Adipocyte (in vitro differentiated cells): ENCODE measurements at regions not wholly inside any gene's neighbourhood (a gene's known extent, or its start where the extent isn't known, plus 50 kb on each side); places are given as distances from the start of the nearest gene placed in this dataset.
A peak's percentile ranks its signal among the peaks of the same experiment; 100 is the strongest.
"Not testable (repeated sequence)": the region's sequence is repeated elsewhere in the genome, so short reads cannot be mapped to it uniquely, and the experiment has no call there.

Source experiments
- DNase-seq: peaks from one replicate; pipeline ENCODE4 v3.0.0-alpha.2; 2015; ENCODE audit warnings: low read depth
- H3K27me3 ChIP-seq: replicated peaks from 2 replicates; pipeline ENCODE4 v1.7.0; 2013; ENCODE audit warnings: mild to moderate bottlenecking, low read length, moderate library complexity; ENCODE audit not compliant: control insufficient read depth, insufficient read depth
- H3K36me3 ChIP-seq: 2 replicates; pipeline ENCODE4 v1.7.0; 2013; ENCODE audit warnings: low read length, mild to moderate bottlenecking, moderate library complexity; ENCODE audit not compliant: control insufficient read depth, insufficient read depth, severe bottlenecking
- H3K4me1 ChIP-seq: 2 replicates; pipeline ENCODE4 v1.7.0; 2013; ENCODE audit warnings: mild to moderate bottlenecking, low read length, moderate library complexity; ENCODE audit not compliant: control insufficient read depth, insufficient read depth
- H3K4me3 ChIP-seq: 2 replicates; pipeline ENCODE4 v1.7.0; 2013; ENCODE audit warnings: mild to moderate bottlenecking, low read length, moderate library complexity
- H3K9ac ChIP-seq: 2 replicates; pipeline ENCODE4 v1.7.0; 2013; ENCODE audit warnings: mild to moderate bottlenecking, low read length, moderate library complexity
- H3K9me3 ChIP-seq: 2 replicates; pipeline ENCODE4 v1.7.0; 2013; ENCODE audit warnings: mild to moderate bottlenecking, low read length, moderate library complexity; ENCODE audit not compliant: control insufficient read depth

DNA sequence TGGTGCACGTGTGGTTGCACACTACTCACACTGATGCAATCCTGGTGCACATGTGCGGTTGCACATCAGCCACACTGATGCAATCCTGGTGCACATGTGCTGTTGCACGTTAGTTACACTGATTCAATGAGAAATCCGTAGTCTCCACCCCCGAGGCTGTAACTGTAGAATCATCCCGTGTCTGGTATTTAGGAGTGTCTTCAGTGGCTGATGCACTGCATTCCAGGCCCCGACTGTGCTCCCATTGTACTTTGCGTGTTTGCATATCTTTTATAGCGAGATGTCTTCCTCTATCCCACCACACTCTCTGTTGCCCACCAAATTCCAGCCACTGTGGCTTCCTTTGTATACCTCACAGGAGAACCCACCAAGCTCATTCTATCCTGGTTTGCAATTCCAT, 87.8 kb upstream of the MTHFD1L start:
- no peak for DNase-seq
- no peaks in the 10 kb centered on the region for H3K36me3 ChIP-seq
- no peaks in the 10 kb centered on the region for H3K4me1 ChIP-seq

DNA sequence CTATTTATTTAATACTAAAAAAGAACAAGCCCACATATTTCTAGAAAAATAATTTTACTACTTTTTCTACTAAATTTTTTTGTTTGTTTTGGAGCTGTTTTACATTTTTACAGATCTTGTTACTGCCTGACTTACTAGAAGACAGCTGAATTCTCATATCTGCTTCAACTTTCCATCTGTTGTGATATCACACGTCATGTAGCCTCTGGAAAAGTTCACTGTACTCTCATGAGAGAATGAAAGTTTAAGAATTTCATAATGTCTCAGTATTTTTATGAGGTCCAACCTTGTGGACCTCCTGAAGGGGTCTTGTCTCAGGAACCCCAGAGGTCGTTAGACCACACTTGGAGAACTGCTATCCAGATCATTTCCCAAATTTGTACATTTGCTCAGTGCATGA, 81.7 kb upstream of the MTHFD1L start:
- Histone ChIP-seq H3K9me3 (peaks cover 5% of the 10 kb centered on the region), H3K4me1 (no peaks in the 10 kb centered on the region), H3K9ac (no peak overlapping the region), H3K36me3 (no peaks in the 10 kb centered on the region), H3K4me3 (no peak overlapping the region), H3K27me3 (no peaks in the 10 kb centered on the region)
- DNase-seq: peak; percentile 56

More for the DNA sequence above, 87.8 kb upstream of the MTHFD1L start:
- Histone ChIP-seq H3K9ac (no peak overlapping the region), H3K27me3 (no peaks in the 10 kb centered on the region), H3K4me3 (no peak overlapping the region), H3K9me3 (peaks cover 10% of the 10 kb centered on the region)

DNA sequence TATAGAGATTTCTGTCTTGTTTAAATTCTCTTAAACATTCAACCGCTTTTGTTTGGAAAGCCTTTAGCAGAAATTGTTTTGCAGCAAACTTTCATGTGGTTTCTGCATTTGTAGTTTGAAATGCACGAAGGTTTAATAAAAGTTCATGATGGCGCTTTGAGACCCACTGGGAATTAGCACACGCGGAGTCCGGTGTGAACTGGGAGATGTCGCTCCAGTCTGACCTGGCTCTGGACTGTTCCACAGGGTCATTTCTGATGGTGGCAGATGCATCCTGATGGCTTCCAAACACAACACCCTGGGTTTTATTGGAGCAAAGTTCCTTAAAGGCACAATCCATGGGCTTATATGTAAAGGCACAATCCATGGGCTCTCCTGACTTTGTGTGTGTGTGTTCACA, 78.1 kb upstream of the MTHFD1L start:
- H3K4me3 ChIP-seq: no peak overlapping the region
- H3K9ac ChIP-seq: no peak overlapping the region
- no peaks in the 10 kb centered on the region for H3K36me3 ChIP-seq
- H3K27me3 ChIP-seq: no peaks in the 10 kb centered on the region
- peaks cover 5% of the 10 kb centered on the region for H3K9me3 ChIP-seq
- DNase-seq: no peak
- H3K4me1 ChIP-seq: no peaks in the 10 kb centered on the region

DNA sequence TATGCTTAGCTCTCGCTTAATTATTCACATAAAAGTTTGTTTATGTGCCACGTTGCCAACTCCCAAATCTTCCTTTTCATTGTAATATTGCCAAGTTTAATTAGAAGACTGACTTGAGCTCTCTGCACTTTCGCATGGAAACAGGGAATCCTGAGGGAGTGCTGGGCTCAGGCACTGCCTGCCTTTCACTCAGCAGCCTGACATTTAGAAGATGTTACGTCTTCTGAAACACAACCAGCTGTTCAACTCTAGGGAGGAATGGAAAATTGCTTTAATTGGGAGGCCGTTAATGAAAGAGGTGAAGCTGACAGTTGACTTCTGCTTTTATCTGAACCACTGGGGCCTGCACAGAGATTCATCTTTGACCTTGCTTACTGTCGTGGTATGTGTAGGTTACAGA, 77.4 kb upstream of the MTHFD1L start:
- H3K9ac ChIP-seq: no peak overlapping the region
- H3K36me3 ChIP-seq: no peaks in the 10 kb centered on the region
- no peak overlapping the region for H3K4me3 ChIP-seq
- peaks cover 5% of the 10 kb centered on the region for H3K9me3 ChIP-seq
- H3K27me3 ChIP-seq: no peaks in the 10 kb centered on the region
- no peaks in the 10 kb centered on the region for H3K4me1 ChIP-seq
- DNase-seq: no peak

DNA sequence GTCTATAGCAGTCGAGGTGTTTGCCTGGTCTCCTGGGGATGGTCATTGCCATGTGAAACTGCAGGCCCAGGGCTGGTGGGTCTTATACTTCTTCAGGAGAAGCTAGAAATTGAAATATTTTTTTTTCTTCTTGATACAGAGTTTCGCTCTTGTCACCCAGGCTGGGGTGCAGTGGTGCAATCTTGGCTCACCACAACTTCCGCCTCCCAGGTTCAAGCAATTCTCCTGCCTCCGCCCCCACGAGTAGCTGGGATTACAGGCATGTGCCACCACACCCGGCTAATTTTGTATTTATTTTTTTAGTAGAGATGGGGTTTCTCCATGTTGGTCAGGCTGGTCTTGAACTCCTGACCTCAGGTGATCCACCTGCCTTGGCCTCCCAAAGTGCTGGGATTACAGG, 75.6 kb upstream of the MTHFD1L start:
- H3K9ac ChIP-seq, H3K36me3 ChIP-seq, DNase-seq: not testable (repeated sequence)

DNA sequence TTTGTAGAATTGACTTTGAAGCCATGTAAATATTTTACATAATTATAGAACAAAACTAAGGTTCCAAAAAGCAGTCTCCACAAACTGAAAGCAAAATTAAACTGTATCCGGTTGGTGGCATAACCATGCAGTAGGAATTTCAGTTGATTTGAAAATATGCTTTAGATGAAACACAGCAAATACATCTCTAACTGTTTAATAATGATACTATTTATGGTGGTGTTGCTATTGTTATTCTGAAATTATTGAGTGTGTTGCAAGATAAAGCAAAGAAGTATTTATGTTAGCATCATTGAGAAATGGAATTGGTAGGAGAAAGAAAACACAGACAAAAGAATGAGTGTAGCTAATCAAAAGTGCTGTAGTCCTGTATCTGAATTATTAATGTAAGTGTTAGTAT, 73.8 kb upstream of the MTHFD1L start:
- H3K36me3 ChIP-seq: no peaks in the 10 kb centered on the region

More for the DNA sequence above, 75.6 kb upstream of the MTHFD1L start:
- H3K9me3 ChIP-seq, H3K27me3 ChIP-seq, H3K4me1 ChIP-seq, H3K4me3 ChIP-seq: not testable (repeated sequence)

DNA sequence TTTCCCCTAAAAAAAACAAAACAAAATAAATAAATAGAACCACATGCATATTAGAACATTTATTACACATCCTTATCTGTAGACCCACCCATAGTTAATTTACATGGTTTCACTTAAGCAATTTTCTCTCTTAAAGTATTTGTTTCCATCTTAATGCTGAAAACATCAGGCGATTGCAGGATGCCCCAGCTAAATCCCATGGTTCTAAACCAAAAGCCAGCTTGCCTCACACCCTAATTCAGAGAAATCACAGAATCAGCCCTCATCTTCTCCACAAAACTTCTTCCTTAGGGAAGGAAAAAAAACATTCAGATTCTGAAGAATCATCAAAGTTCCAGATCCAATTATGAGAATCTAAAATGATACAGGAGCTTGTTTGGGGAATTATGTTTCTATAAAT, 67.6 kb upstream of the MTHFD1L start:
- Histone ChIP-seq H3K27me3 (no peaks in the 10 kb centered on the region), H3K4me1 (peaks cover 24% of the 10 kb centered on the region), H3K4me3 (no peak overlapping the region), H3K9ac (no peak overlapping the region), H3K9me3 (no peaks in the 10 kb centered on the region), H3K36me3 (no peaks in the 10 kb centered on the region)
- DNase-seq: no peak

More for the DNA sequence above, 73.8 kb upstream of the MTHFD1L start:
- Histone ChIP-seq H3K27me3 (no peaks in the 10 kb centered on the region), H3K4me1 (no peaks in the 10 kb centered on the region), H3K4me3 (no peak overlapping the region), H3K9me3 (no peaks in the 10 kb centered on the region), H3K9ac (no peak overlapping the region)
- peak; percentile 22 for DNase-seq

DNA sequence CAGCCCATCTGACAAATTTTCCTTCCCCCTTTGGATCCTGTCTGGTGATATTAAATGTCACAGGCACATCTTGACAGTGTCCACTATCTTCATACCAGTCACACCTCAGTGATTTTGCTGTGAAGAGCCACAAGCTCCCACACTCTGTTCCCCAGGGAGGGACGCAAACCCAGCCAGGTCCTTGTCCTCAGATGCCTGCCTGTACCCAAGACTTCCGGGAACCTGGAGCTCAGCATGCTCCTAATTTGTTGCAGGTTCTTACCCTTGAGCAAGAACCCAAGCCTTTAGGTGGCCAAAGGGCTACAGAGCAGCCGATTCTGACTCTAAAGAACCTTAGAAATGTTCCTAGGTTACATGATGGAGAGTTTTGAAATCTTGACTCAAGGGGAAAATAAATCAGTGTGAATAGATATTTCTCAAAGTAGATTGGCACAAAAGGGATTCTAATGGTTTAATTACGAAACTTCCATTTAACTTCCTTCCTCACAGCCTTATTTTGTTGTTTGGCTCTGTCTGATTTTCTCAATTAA, 66.2 kb upstream of the MTHFD1L start:
- Histone ChIP-seq H3K9me3 (no peaks in the 10 kb centered on the region), H3K36me3 (no peaks in the 10 kb centered on the region), H3K4me3 (peak overlapping the region; percentile 29), H3K27me3 (no peaks in the 10 kb centered on the region), H3K4me1 (peaks cover 24% of the 10 kb centered on the region), H3K9ac (no peak overlapping the region)
- no peak for DNase-seq

DNA sequence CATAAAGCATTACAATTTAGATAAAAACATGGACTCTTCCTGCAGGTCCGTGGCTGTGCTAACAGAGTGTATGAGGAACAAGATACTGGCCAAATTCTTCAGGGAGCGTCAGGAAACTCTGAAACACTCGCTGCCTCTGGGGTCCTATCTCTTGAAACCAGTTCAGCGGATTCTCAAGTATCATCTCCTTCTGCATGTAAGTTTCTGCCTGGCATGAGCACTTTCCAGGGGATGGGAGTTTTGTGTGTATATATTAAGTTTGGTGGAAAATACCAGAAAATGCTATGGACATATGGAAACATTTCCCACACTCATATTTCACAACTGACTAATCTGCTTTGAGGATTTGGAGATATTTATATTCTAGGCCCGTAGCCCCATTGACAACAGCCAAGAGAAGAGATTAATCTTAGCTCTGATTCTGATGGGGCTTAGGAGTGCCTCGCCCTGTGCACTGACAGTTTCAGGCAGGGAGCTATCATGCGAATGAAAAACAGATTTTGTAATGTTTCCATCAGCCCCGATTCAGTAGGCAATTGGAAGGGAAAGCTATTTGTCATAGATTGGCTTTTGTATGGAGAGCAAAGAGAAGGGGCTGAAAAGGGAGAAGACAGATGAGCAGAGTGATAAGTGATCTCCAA, 64.7 kb upstream of the MTHFD1L start:
- H3K4me1 ChIP-seq: peaks cover 24% of the 10 kb centered on the region
- H3K9me3 ChIP-seq: no peaks in the 10 kb centered on the region
- no peak overlapping the region for H3K9ac ChIP-seq
- no peaks in the 10 kb centered on the region for H3K36me3 ChIP-seq
- DNase-seq: peak; percentile 74
- H3K4me3 ChIP-seq: peak overlapping the region; percentile 46
- no peaks in the 10 kb centered on the region for H3K27me3 ChIP-seq

DNA sequence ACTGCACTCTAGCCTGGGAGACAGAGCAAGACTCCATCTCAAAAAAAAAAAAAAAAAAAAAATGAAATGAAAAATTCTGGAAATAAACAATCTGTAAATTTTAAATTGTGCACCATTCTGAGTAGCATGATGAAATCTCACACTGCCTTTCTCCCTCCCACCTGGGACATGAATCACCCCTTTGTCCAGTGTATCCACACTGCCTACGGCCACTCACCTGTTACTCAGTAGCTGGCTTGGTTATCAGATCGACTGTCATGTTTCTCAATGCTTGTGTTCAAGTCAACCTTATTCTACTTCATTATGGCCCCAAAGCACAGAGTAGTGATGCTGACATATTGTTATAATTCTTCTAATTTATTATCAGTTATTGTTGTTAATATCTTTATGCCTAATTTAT, 58.7 kb upstream of the MTHFD1L start:
- Histone ChIP-seq H3K36me3 (no peaks in the 10 kb centered on the region), H3K9ac (no peak overlapping the region), H3K4me3 (no peak overlapping the region), H3K9me3 (no peaks in the 10 kb centered on the region), H3K4me1 (no peaks in the 10 kb centered on the region), H3K27me3 (no peaks in the 10 kb centered on the region)
- DNase-seq: no peak

DNA sequence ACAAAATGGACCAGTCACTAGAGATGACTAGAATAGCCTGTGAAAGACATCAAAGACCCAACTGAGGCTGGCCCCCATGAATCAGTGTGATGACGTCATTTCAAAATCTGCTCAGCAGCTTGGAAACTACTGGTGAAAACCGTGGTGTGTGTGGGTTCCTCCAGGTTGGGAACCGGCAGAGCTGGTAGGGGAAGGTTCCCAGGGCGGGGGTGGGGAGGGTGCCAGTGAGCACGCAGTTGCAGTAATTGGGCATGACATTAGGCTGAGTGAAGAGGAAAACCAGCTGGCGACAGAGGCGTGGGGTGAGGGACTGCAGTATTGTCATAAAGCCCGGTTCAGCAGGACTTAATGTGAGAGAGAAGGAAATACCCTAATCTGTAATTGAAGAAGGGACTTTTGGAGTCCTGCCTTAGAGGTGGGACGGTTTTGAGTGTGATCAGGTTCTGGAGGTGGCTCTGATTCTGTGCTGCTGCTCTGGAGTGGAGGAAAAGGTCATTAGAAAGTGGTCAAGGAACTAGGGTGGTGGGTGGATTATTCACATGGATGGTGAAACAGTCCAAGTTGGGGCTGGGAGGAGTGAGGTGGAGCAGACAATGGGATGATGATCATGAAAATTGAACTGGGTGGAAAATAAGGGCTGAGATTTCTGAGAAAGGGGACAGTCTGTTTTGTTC, 52.0 kb upstream of the MTHFD1L start:
- Histone ChIP-seq H3K36me3 (no peaks in the 10 kb centered on the region), H3K4me1 (peaks cover 5% of the 10 kb centered on the region), H3K9me3 (no peaks in the 10 kb centered on the region), H3K27me3 (no peaks in the 10 kb centered on the region), H3K4me3 (no peak overlapping the region), H3K9ac (no peak overlapping the region)
- DNase-seq: peak; percentile 36
